ENCODE measurements at regions not wholly inside any gene's neighbourhood (a gene's known extent, or its start where the extent isn't known, plus 50 kb on each side); places are given as distances from the start of the nearest gene placed in this dataset.
"Not testable (repeated sequence)": the region's sequence is repeated elsewhere in the genome, so short reads cannot be mapped to it uniquely, and the experiment has no call there.

DNA sequence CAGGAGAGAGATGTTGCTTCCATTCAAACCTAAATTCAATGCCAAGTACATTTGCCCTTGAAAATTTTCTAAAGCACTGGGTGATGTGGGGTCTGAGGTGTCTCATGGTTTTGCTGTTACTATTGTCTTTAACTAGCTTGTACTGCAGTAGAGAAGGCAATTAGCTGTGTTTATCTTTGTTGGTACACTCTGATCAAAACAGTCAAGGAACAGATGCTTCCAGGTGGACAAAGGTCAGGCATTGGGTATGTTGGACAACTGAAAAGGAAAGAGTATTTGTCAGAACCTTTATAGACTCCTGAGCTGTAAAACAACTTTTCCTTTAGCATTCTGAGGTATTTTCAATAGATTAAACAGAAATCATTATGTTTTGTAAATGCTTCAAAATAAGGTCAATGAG is 2228.7 kb upstream of the WWC1 start:
- no peak for DNase-seq

- DNase-seq = no peak
Measured at GRCh38 chr5:166063261-166063660, 2228.2 kb upstream of the WWC1 start.

GRCh38 chr5:166068547-166069335 is 2222.7 kb upstream of the WWC1 start:
- no peak for DNase-seq

DNA sequence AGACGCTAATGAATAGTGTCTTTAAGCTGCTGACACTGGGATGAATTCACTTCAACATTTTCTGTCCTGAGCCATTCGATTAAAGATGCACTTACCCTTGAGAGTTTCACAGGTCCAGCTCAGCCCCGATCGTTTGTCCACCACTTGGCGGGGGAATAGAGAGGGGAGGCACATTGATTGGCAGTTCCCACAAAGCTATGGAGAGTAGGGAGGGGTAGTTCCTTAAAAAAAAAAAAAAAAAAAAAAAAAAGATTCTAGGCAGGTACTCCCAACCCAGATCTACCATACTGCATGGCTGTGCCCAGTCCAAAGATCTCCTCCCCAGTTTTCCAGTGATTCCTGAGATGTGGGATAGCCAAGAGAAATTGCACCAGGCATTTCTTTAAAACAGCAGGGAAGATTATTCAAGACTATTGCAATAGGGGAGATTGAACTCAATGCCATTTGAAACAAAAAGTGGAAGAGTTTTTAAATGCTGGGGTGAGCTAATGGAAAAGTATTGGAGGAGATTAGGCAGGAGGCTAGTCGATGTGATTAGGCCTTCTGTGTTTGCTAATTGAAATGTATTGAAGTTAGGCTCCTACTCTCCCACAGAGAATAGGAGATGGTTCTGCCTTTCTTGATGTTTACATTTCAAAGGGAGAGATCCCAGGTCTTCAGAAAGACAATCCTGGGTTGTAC is 2217.4 kb upstream of the WWC1 start:
- no peak for DNase-seq

DNA sequence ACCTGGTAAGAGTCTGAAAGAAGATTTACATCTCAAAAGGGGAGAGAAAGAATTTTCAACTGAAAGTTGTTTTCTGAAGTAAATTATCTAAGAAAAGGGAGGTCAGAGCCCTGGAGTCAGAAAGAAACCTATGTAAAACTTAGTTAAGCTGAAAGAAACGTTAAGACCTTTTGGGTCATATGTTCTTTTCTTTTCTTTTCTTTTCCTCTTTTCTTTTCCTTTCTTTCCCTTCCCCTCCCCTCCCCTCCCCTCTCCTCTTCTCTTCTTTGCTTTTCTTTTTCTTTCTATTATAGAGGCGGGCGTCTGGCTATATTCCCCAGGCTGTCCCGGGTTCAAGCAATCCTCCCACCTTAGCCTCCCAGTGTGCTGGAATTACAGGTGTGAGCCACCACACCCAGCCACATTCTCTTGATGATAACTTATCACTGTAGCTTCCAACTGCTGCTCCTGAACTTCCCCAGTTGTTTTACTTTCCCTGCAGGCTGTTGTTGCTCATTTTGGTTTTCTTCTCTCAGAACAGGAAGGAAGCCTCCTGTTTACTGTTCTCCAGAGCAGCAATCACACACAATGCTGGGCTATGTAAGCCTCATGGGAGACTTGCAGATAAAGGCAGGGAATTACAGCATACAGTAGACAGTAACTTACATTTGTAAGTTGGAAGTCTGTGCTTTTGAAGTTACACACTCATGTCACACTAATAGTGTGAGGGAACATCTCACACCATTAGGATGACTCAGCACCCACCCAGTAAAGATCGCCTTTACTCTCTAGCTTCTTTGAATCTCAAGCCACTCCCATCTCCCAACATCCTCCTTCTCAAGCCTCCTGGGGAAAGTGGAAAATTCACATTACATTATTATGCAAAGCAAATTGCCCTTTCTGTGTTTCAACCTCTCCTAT is 2216.6 kb upstream of the WWC1 start:
- DNase-seq = no peak

GRCh38 chr5:166083183-166083959 is 2208.1 kb upstream of the WWC1 start:
- DNase-seq = no peak

DNA sequence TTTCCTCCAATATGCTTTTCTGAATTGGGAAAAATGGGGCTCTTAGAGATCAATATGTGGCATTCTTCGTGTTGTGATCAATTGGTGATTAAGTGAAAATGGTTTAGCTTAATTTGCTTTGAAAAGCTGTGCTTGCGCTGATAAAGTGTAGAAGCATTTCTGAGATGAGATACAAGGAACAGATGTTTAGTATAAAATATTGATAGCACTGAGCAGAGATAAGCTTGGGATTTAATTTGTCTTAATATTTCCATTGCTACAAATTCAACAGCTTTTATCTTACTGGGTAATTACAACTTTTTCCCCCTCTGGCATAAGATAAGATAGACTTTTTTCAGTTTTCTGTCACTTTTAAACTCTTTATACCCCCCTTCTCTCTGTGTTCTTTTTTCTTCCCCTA is 2204.9 kb upstream of the WWC1 start:
- DNase-seq = no peak

DNA sequence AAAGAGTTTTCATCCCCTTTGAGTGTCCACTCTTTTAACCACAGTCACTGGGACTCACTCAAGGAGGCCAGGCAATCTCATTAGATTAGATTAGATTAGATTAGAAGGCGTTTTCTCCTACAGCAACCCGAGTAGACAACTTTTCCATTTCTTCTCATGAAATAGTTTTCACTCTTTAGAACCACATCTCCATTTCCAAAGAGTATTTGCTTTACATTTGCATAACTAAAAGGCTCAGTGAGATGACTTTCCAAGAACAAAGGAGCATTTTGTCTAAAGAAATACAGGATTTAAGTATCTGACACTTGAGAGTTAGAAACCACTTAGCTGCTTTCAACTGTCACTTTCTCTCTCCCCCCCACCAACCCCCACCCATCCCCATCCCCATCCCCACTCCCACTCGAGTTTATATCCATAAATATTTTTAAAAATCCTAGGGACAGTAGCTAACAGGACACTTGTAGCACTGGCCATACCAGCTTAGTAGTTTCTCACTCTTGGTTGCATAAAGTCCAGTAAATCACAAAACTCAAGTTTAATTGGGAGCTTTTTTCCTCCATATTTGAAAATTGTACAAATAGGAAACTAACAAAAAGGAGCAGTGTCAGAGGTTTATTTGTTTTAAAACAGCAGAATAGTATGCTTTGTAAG is 2202.9 kb upstream of the WWC1 start:
- DNase-seq = peak; percentile 28

- DNase-seq = no peak
Measured at GRCh38 chr5:166091931-166092330, 2199.5 kb upstream of the WWC1 start.

DNA sequence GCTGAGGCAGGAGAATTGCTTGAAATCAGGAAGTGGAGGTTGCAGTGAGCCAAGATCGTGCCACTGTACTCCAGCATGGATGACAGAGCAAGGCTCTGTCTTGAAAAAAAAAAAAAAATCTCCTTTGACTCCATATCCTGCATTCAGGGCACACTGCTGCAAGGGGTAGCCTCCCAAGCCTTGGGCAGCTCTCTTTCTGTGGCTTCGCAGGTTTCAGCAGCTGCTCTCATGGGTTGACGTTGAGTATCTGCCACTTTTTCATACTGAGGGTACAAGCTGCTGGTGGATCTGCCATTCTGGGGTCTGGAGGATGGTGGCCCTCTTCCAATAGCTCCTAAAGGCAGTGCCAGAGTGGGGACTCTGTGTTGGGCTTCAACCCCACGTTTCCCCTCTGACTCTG is 2198.1 kb upstream of the WWC1 start:
- DNase-seq = no peak

GRCh38 chr5:166102947-166103346 is 2188.5 kb upstream of the WWC1 start:
- no peak for DNase-seq

DNA sequence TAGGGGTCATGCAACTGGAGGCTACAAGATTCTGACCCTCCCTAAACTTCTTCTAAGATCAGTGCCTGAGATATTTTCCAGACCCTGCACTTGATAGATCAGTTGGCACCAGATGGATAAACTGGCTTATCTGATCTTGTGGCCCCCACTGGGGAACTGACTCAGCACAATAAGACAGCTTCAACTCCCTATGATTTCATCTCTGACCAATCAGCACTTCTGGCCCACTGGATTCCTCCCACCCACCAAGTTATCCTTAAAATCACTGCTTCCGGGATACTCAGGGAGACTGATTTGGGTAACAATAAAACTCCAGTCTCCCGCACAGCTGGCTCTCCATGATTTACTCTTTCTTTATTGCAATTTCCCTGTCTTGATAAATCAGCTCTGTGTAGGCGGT is 2180.4 kb upstream of the WWC1 start:
- DNase-seq = no peak

DNA sequence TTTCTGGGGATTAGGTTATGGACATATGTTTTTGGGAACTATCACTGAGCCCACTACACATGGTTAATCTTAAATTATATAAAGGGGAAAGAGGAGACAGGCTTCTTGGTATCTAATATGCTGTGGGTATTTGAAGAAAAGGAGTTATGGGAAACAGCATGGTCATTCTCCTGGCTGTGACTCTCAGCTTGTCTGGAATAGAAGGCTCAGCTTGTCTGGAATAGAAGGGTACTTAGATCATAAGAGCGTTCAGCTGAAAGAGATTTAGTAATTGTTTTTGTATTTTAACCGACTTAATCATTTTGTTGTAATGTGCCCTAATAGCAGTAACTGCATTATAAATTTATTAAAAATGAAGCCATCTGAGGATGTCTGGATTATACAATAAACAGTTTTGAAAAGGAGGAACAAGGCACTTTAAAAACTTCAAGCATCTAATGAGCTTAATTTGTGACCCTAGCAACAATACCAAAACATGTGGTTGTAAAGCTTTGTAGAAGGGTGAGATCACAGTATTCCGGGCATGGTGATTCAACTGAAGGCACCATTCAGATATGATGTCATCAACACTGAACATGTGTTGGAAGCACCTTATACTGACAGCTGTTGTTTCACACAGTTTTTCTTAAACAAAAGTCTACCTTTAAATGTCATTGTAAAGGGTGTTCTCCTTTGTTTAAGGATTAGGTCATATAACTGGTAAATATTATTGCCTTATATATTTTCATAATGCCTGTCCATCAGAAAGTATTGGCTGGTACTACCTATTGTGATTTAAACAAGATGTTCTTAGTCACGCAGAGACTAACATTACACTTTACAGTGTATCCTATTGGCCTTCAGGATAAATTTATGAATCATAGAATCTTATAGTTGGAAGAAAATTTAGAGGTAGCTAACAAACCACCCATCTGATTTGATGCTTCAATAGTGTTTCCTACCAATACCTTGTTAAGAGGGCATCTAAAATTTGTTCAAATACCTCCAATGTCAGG is 2174.1 kb upstream of the WWC1 start:
- DNase-seq = no peak

DNA sequence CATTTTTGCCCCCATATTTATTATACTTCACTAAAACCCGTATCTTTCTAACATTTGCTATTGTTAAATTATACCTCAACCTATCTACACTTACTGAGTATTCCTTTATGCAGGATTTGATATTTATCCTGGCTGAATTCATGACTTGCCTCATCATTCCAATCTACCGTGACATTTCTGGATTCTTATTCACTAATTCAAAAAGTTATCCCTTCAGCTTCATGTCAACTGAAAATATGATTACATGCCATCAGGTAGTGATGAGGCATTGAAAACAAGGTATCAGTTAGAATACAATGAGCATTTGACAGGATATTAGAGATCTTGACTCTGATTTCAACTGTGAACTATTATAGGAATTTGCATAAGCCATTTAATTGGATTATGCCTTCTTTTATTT is 2171.9 kb upstream of the WWC1 start:
- no peak for DNase-seq

DNA sequence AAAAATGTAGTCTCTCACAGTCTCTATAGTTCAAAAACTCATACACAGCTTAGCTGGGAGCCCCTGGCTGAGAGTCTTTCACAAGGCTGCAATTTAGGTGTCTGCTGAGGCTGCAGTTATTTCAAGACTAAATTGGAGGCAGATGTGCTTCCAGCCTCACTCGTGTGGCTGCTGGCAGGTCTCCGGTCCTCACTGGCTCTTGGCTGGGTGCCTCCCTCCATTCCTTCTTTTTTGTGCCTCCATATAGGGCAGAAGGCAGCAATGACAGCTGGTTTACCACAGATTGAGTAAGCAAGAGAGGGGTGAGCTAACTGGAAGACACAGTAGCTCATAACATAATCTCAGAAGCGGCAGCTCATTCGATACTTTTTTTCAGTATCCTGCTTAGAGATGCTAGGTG is 2167.7 kb upstream of the WWC1 start:
- DNase-seq = no peak

DNA sequence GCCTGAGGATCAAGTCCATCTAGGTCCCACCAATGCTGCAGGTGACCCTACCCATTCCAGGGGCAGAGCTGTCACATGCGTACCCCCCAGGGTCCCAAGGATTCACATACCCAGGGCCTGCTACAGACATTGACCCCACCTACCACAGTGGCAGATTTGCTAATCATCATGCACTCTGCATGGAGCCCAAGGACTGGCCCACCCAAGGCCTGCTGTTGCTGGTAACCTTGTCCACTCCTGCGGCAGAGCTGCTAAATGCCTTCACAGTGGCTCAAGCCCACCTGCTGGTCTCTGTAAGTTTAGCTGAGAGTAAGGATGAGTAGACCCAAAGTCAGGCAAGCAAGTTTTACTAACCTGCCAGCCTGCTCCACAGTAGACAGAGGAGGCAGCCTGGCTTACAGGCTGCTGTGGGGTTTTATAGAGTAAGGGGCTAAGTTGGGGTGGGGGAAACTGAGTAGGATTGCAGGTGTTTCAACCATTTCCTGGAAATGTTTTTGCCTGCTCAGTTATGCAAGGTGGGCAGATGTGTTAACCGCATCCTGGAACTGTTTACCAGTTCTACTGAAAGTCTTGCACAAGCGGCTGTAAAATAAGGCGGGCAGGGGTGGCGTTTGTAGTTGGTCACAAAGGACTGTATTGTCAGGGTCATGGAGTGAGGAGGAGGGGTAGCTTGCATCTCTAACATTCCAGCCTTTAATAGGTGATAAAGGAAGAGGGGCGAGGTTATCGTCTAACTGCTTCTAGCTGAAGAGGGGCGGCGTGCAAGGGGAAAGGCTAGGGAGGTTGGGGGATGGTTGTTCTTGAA is 2163.5 kb upstream of the WWC1 start:
- no peak for DNase-seq

DNA sequence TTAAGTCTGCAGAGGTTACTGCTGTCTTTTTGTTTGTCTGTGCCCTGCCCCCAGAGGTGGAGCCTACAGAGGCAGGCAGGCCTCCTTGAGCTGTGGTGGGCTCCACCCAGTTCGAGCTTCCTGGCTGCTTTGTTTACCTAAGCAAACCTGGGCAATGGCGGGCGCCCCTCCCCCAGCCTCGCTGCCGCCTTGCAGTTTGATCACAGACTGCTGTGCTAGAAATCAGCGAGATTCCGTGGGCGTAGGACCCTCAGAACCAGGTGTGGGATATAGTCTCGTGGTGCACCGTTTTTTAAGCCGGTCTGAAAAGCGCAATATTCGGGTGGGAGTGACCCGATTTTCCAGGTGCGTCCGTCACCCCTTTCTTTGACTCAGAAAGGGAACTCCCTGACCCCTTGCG is 2146.3 kb upstream of the WWC1 start:
- not testable (repeated sequence) for DNase-seq

GRCh38 chr5:166163996-166164610 is 2127.3 kb upstream of the WWC1 start:
- DNase-seq = no peak

DNA sequence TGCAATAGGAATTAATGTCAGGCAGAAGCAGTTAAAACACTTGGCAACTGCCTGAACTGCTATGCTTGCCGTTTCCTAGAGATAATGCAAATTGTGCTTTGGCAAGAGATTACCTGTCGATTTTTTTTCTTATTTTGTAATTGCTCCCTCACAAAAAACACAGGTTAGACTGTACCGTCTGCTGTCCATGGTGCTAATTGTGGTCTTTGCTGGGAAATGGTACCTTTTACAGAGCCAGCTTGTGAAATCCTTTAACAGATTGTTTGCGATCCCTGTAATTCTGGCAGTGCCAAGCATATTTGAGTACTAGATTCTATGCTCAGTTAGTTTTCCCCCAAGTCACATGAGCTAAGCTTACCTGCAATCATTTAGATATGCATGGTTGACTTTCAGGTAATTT is 2125.8 kb upstream of the WWC1 start:
- DNase-seq = peak; percentile 30

GRCh38 chr5:166166071-166166470 is 2125.4 kb upstream of the WWC1 start:
- peak; percentile 35 for DNase-seq
